Stomach smooth muscle (tissue), 2 donors: ENCODE measurements at regions not wholly inside any gene's neighbourhood (a gene's known extent, or its start where the extent isn't known, plus 50 kb on each side); places are given as distances from the start of the nearest gene placed in this dataset.
"Not testable (repeated sequence)": the region's sequence is repeated elsewhere in the genome, so short reads cannot be mapped to it uniquely, and the experiment has no call there.

ENCODE experiments used
- H3K27ac ChIP-seq: one replicate; pipeline ENCODE4 v1.7.0; 2013; ENCODE audit warnings: mild to moderate bottlenecking, low read length, inconsistent platforms
- H3K27me3 ChIP-seq, 2 donors: one replicate each; pipeline ENCODE4 v1.7.0; 2013; ENCODE audit warnings: low read length in 2 of 2; ENCODE audit not compliant: insufficient read depth in 2 of 2, control insufficient read depth in 1 of 2
- H3K36me3 ChIP-seq, 2 donors: one replicate each; pipeline ENCODE4 v1.7.0; 2013; ENCODE audit warnings: low read length in 2 of 2; ENCODE audit not compliant: control insufficient read depth in 2 of 2, insufficient read depth in 2 of 2
- H3K4me1 ChIP-seq: one replicate; pipeline ENCODE4 v1.7.0; 2013; ENCODE audit warnings: low read length; ENCODE audit not compliant: control insufficient read depth, insufficient read depth
- H3K4me3 ChIP-seq, 2 donors: one replicate each; pipeline ENCODE4 v1.7.0; 2013; ENCODE audit warnings: low read length in 2 of 2
- H3K9ac ChIP-seq, 2 donors: one replicate each; pipeline ENCODE4 v1.7.0; 2013; ENCODE audit warnings: low read length in 2 of 2, mild to moderate bottlenecking in 1 of 2
- H3K9me3 ChIP-seq, 2 donors: one replicate each; pipeline ENCODE4 v1.7.0; 2013; ENCODE audit warnings: low read length in 2 of 2; ENCODE audit not compliant: control insufficient read depth in 2 of 2
- donor health status: healthy.
- donor health status: Pancreatic carcinoma.

DNA sequence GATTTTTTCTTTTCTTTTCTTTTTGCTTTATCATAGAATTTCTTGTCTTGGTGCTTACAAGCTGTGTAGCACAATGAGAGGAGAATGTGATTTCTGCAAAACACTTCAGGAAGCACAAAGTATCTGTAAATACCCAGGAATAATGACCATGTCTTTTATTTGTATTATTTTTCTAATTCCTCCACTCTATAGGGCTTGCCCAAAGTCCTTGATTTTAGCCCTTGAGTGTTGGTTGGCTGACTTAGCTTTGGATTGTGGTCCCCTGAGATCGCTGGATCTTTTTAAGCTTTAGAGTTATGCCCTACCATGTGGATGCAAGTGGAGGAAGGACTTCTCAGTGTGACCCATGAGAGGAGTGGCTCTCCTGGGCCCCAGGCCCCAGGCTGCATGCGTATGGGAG lies 52.2 kb downstream of the HOXC4 start:
- not testable (repeated sequence) for H3K27ac ChIP-seq, H3K9ac ChIP-seq, H3K36me3 ChIP-seq, H3K4me1 ChIP-seq, H3K4me3 ChIP-seq, H3K9me3 ChIP-seq, H3K27me3 ChIP-seq

DNA sequence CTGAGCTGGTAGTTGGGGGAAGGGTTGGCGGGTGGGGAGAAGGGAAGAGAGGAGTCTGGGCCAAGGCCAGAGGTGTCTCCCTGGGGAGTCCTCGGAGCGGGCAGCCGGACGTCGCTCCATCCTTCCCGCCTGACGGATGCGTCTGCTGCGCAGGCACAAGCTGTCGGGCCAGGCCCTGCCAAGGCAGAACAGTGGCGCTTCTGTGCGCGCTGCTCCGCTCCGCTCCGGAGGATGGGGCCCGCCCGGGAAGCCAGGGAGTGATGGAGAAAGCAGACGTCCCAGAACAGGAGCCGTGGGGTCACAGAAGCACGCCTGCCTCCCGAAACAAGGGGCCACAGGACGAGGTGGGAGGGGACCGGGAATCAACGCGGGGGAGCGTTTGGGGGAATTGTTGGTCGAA lies 52.6 kb downstream of the HOXC4 start:
- not testable (repeated sequence) for H3K9me3 ChIP-seq, H3K27me3 ChIP-seq, H3K4me3 ChIP-seq, H3K4me1 ChIP-seq, H3K36me3 ChIP-seq, H3K27ac ChIP-seq, H3K9ac ChIP-seq

DNA sequence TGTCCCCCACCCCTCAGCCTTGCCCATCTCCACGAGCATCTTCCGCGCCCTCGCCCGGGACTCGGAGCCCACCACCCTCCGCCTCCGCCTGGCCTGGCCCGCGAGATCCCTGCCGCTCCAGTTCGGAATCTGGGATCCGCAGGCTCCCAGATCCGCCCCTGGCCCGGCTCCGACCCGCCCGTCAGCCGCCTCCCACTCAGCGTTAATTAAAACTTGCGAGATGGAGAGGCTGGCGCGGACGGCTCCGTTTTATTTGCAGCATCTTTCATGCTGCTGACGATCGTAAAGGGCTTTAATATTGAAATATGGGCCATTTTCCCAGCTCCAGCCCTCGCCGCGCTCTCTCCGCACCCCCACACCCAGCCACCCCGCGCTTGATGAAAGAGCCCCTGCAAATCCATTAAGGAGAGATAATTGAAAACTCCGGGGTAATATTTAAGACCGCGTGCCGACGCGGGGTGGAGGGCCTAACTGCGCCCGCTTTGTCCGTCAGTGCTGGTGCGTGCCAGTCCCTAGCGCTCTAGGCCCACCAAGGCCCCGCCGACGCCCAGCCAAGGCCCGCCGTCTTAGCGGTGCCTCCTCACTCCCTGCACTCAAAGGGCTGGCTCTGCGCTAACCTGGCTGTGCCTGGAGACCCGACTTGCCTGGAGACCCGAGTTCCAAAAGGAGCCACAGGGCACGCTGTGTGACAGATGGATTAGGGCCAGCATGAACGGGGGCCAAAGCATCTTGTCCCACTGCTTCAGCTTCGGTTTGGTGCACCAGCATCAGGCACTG lies 53.4 kb downstream of the HOXC4 start:
- not testable (repeated sequence) for H3K27me3 ChIP-seq, H3K4me1 ChIP-seq, H3K9ac ChIP-seq, H3K9me3 ChIP-seq, H3K4me3 ChIP-seq, H3K36me3 ChIP-seq, H3K27ac ChIP-seq

DNA sequence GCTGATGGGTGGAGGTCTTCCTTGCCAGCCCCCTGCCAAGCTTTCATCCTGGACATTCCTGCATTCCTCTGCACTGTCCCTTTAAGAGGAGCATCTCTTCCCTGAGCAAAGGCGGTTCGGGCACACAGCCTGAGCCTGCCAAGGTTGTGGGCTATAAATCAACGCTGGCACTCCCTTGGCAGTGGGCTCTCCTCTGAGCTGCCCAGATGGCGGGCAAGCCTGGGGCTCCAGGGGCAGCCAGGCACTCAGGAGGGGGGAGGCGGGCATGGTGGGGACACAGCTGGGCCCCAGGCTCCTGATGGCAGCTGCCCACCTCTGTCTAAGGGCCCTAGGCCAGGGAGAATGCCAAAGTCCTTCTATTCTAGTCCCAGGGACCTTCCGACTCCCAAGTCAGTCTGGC lies 58.7 kb downstream of the HOXC4 start:
- H3K9me3 ChIP-seq, H3K36me3 ChIP-seq, H3K27ac ChIP-seq, H3K4me1 ChIP-seq, H3K9ac ChIP-seq, H3K4me3 ChIP-seq, H3K27me3 ChIP-seq: not testable (repeated sequence)

DNA sequence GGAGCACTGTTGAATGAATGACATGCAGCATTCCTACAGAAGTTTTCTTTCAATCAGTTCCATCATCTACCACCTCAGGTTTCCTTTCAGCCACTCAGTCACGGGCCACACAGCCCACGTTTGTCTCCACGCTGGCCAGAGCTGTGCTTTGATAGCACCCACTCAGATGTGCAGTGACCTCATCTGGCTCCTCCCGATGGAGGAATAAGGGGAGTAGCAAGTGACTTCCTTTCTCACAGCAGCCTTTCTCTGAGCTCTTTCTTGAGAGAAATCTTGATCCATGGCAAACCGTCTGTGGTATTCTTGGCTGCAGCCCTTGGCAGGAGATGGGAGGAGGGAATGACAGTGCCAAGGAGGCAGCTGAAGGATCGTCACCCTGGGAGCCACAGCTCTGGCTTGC lies 62.4 kb downstream of the HOXC4 start:
- H3K9me3 ChIP-seq = not testable (repeated sequence)

DNA sequence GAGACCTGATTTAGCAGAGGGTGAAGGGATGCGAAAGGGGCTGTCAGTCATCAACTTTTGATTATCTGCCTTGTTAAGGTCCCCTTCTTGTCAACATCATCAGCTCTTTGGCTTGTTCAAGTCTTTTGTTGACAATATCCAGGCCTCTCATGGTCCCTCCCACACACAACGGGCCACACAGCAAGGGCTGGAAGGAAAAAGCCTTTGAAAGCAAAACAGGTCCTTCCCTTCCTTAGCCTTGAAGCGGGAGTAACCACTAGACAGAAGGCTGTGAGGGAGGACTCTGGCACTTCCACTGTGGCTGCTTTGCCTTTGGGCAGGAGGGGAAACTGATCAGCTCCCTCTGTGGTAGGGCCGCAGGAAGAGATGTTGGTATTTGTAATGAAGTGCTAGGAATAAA lies 63.8 kb downstream of the HOXC4 start:
- not testable (repeated sequence) for H3K9ac ChIP-seq, H3K36me3 ChIP-seq, H3K4me3 ChIP-seq, H3K4me1 ChIP-seq, H3K27me3 ChIP-seq, H3K9me3 ChIP-seq, H3K27ac ChIP-seq

More for the DNA sequence above, 62.4 kb downstream of the HOXC4 start:
- H3K36me3 ChIP-seq, H3K9ac ChIP-seq, H3K27me3 ChIP-seq, H3K4me3 ChIP-seq, H3K4me1 ChIP-seq, H3K27ac ChIP-seq: not testable (repeated sequence)

DNA sequence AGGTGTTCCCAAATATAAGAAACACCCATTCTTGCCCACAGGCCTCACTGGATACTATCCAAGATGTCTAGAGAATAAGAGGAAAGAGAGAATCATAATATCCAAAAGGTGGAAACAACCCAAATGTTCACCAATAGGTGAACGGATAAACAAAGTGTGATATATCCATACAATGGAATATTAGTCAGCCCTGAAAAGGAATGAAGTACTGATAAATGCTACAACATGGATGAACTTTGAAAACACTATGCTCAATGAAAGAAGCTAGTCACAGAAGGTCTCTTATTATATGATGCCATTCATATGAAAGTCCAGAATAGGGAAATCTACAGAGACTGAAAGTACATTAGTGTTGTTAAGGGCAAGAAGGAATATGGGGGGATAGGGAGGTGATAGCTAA lies 65.4 kb downstream of the HOXC4 start:
- H3K27me3 ChIP-seq, H3K4me3 ChIP-seq, H3K4me1 ChIP-seq, H3K27ac ChIP-seq, H3K36me3 ChIP-seq, H3K9ac ChIP-seq, H3K9me3 ChIP-seq: not testable (repeated sequence)

DNA sequence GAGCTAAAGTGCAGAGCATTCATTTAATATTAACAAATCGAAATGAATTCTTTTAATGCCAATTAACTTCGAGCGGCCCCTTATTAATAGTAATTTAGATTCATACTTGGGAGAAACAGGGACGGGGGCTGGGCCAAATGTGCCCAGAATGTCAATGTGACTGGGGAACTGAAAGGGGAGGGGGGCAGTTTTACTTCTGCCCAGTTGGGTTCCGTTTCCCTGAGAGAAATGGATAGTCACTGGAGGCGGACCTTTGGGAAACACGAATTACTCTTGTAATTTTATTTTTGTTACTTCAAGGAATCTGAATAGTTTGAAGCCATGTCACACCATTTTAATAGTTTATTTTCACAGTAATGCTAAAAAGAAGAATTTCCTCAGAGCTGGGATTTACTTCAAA lies 64.8 kb downstream of the SMUG1 start:
- not testable (repeated sequence) for H3K27ac ChIP-seq, H3K9ac ChIP-seq, H3K9me3 ChIP-seq, H3K36me3 ChIP-seq, H3K4me3 ChIP-seq
- H3K27me3 ChIP-seq = peaks cover 0 to 13% of the 10 kb centered on the region in 2 donors
- peaks cover 13% of the 10 kb centered on the region for H3K4me1 ChIP-seq

DNA sequence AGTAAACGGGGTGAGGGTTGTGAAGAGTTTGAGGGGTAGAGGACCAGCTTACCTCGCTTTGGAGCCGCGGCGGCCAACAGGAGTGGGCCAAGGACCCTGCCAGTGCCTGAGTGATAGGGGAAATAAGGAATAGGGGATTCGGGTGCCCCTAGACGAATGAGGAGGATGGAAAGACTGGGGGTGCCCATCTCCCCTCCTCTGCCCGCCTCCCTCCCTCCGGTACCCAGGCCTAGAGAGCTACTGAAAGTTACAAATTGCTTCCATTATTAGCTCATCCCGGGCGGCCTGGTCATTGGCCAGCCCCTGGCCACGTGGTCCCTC lies 63.1 kb downstream of the SMUG1 start:
- peak overlapping the region; percentile 62 for H3K27ac ChIP-seq
- peaks cover 0 to 13% of the 10 kb centered on the region in 2 donors for H3K27me3 ChIP-seq

DNA sequence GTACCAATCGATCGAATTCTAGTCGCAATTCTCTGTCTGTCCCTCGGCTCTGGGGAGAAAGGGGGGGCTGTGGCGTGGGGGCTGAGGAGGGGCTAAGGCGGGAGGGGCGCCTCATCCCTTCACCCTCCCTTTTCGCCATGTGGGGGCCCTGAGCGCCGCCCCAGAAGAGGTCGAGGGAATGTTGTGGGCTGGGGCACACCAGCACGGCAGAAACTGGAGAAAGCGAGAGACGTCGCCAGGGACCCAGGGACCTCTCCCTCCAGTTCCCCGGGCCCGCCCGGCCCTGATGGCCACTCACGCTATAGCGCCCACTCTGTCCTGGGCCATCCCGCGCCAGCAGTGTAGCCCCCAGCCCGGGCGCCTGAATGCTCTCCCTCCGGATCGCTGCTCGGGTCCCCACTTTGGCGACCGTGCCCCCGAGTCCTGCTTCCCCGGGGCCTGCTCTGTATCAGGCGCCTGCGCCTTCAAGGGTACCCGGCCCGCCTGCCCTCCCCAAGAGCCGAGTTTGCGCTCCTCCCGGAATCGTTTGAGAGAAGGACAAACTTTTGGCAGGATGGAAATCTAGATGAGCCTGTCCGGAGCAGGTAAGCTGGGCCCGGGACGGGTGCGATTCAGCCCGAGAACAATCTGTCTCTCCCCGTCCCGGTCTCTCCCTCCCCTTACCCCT lies 62.6 kb downstream of the SMUG1 start:
- peaks cover 0 to 3% of the 10 kb centered on the region in 2 donors for H3K36me3 ChIP-seq
- peak overlapping the region; percentile 83 to 88 for H3K4me3 ChIP-seq
- H3K4me1 ChIP-seq = peaks cover 15% of the 10 kb centered on the region
- peaks cover 0 to 13% of the 10 kb centered on the region in 2 donors for H3K27me3 ChIP-seq
- H3K9ac ChIP-seq = peak overlapping the region; percentile 78 to 87
- H3K9me3 ChIP-seq = no peaks in the 10 kb centered on the region
- H3K27ac ChIP-seq = peak overlapping the region; percentile 62

More for the DNA sequence above, 63.1 kb downstream of the SMUG1 start:
- H3K9me3 ChIP-seq, H3K36me3 ChIP-seq: not testable (repeated sequence)
- peak overlapping the region in 1 of 2 donors; percentile 78 for H3K9ac ChIP-seq
- peaks cover 15% of the 10 kb centered on the region for H3K4me1 ChIP-seq
- peak overlapping the region; percentile 83 to 88 for H3K4me3 ChIP-seq
